Activated CD4-positive, CD25-positive, alpha-beta regulatory T cell treated with anti-CD3 and anti-CD28 coated beads, Interleukin-2, amount 50 U/mL, for 24 hours (primary cell): ENCODE measurements at regions not wholly inside any gene's neighbourhood (a gene's known extent, or its start where the extent isn't known, plus 50 kb on each side); places are given as distances from the start of the nearest gene placed in this dataset.

Experiments
- ATAC-seq, 2 donors: fragments of 150-1000 bp; cut with Tn5 transposase; one replicate each; pipeline ENCODE4 v1.10.0; 2021; ENCODE audit warnings: mild to moderate bottlenecking in 1 of 2, moderate library complexity in 1 of 2

DNA sequence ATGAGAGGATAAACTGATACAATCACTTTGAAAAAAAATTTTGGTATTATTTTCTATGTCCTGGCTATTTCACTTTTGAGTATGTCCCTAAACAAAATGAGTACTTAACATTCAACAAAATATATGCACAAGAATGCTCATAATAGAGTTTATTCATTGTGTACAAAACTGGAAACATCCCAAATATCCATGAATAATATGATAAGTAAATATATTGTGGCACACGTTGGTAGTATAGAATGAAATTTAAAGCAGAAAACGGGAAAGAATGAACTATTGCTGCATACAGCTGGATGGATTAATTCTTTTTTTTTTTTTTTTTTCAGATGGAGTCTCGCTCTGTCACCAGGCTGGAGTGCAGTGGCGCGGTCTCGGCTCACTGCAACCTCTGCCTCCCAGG, 725.2 kb downstream of the LTN1 start:
- no peak for ATAC-seq

DNA sequence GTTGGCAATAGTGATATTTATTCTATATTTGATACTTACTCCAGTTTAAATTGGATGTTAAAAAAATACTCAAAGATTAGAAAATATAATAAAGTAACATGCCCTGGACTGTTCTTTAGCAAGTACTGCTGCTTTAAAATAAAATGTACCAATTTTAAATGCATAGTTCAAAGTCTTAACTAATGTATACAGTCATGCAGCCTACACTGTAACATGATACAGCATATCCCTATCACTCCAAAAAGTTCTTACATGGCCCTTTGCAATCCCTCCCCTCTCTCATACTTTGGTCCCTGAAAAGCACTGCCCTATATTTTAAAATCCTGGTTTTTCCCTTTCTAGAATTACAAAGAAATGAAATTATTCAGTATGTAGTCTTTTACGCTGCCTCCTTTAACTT, 726.6 kb downstream of the LTN1 start:
- no peak for ATAC-seq

DNA sequence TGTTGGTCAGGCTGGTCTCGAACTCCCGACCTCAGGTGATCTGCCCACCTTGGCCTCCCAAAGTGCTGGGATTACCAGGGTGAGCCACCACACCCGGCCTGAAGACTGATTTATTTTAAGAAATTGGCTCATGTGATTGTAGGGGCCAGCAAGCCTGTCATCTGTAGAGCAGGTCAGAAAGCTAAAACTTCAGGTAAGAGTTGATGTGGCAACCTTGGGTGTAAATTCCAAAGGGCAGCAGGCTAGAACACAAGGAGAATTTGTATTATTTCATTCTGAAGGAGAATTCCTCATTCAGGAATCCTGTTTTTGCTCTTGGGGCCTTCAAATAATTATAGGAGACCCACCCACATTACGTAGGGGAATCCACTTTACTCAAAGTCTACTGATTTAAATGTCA, 728.7 kb downstream of the LTN1 start:
- no peak for ATAC-seq

DNA sequence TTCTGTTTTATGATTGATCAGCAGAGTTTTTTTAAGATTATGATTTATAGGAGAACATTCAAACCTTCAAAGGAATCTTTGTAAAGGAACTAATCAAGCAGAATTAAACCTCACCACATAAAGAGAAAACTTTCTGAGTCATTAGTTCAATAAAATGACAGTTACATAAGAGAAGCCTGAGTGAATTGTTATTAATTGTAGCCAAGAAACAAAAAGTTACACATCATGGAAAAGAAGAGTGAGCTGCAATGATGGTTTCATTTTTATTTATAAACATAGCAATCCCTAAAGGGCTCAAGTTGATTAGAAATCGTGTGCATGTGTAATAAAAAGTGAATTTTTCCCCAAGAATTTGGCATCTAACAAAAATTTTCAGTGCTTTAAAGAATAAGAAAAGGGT, 731.4 kb downstream of the LTN1 start:
- ATAC-seq, result no peak

DNA sequence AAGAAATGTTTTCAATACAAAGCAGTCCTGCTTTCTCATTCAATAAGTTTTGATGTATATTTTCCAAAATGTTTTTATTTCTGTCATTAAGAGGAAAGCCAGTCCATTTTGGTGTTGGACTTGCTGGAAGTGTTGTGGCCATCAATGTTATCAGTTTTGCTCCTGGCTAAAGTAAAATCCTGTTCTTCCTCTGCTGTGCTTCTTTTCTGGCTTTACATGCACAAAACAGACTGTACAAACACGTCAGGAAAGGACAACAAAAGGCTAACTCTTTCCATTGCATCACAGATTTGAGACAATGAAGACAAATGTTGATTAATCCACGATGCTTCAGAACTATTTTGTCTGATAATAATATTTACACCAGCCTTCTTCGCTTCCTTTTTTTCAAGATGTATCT, 735.4 kb downstream of the LTN1 start:
- ATAC-seq, result no peak

DNA sequence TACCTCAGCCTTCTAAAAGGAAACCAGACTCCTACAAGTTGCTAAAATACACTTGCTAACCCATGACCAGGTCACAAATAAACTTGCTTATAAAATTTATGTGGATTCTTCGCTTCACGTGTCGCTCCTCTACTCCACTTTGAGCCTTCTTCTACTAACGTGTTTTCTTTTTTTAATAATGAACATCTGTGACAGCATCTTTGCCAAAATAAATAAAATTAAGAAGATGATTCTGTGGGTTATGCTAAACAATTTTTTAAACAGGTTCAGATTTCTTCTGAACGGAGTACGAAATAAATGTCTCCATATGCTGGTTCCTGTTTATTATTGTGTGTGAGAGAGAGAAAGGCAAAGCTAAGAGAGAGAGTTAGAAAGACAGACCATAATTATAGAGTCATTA, 735.8 kb downstream of the LTN1 start:
- ATAC-seq, result no peak

DNA sequence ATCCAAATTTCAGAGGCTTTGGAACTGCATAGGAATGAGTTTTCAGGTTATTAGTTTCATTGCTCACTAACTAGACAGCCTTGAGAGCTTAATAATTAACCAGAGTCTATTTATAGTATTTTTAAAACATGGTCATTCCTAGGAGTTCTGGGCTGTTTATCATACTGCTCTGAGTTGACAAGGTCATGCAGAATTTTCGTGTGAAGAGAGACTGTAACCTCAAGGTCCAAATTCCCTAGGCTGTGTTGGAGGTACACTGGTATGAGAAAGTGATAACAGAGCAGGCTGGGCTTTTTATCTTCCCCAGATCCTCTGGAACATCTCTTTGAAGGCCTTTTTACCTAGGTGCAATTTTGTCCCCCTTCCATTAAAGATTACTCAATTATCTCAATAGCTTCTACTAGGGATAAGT, 736.3 kb downstream of the LTN1 start:
- ATAC-seq, result no peak

DNA sequence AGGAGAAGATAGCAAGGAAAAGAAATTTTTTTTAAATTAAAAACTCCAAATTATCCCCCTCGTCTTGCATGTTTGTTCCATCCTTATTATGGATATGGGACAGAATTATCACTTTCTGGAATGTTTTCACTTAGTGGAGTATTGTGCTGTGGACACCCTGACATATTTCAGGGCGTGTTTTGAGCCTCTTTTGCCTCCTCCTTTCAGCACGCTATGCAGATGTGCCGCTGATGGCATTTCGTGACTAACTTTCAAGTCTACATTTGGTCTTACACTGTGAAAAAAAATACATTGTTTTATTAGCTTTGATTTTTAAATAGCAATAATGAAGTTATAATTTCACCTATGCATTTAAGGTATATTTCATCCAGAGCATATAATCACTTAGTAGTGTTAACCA, 738.7 kb downstream of the LTN1 start:
- no peak for ATAC-seq

DNA sequence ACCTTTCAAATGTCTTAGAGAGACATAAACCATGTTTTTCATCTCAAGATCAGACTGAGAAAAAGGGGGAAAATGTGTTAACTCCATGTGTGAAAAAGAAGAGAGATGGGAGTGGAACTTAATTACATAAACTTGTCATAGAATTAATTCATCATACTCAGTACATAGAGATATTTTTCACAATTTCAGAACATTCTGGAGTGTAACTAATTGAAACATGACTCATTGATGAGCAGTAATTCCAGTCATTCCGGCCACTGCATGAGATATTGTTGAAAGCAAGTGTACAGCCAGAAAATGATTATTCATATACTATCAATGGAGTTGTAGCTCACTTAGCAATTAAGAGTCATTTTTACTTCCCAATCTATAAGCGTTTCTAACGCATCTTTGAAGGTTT, 739.3 kb downstream of the LTN1 start:
- ATAC-seq, result no peak

DNA sequence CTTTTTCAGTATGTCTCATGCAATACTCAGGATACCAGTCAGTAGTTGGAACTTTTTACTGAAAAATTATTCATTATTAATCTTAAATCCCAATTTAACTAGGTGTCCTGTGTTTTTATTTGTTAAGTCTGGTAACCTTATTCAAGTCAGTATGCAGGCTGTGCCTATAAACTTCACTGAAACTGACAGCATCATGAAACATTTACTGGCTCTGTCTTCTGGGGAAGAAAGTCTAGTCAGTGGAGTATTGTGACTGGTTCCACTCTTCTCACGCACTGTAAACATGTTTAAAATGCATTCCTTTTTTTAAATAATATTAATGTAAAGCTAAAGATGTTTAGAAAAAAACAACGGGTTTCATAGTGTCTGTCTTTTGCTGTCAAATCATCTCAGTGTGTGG, 739.7 kb downstream of the LTN1 start:
- ATAC-seq, result no peak

DNA sequence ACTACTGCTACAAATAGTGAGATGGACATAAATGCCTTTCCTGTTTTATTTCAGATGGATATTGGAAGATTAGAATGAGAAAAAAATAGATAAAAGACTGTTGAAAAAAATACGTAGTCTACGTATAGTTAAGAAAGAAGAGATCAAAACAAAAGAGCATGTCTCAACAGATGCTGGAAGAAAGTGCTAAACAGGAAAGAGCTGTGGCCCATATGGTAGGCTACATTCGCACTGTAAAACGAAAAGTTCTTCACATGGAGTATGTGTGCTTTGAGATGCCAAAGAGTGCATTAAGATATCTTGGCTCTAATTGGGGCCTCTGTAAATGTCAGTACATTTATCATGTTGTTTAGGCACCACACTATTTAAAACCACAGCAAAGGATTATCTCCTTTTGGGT, 741.7 kb downstream of the LTN1 start:
- no peak for ATAC-seq

DNA sequence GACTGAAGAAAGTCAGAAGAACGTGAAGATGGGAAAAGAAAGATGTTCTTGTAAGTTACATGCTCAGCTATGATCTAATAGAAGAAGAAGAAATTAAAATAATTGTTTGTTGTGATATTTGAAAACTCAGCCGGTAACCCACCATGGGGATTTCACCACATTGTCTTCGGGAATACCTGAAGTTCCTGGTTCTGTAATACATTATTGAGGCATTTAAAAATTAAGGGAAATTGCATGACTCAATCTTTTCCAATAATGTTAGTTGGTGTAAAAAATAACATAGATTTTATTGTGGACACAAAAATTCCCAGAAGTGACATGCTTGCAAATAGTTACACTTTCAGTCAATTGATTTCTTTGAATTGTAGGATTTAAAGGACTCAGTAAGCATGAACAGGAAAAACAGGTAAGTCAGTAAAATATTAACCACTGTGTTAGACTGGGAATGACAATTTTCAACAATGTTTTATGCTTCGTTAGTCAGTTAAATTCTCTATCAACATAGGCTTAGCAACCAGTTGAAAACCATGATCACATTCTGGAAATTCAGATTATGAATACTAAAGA, 745.1 kb downstream of the LTN1 start:
- ATAC-seq, result no peak

DNA sequence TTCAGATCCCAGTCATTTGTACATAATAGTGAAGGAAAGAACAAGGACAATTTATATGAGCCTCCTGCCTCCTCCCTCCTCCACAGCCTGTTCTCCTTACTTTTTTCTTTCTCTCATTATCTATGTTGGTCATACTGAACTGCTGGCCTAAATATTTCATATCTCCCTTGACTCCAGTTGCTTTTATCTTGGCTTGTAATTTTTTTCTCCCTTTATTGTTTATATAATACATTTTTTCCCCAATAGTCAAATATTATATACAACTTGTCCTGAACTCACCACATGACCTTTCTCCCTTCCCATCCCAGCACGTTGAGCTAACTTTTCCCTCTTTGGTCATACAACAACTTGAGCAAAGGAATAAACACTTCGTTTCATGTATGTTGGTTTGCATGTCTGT, 752.1 kb downstream of the LTN1 start:
- no peak for ATAC-seq

DNA sequence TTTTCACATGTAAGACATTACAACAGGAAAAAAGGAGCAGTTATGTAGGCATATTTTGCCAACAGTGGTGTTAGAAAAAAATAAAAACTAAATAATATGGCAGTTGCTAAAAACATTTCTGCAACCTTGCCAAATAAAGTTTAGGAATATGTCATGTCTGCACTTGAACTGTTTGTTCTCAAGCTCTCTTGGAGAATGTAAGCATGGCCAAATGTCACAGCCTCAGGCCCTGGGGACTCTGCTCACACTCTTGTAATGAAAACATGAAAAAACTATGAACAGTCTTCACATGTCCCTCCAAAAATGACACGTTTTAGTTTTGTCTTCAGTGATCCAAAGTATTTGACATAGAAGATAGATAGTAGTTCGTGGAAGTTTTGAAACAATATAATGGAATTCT, 753.3 kb downstream of the LTN1 start:
- no peak for ATAC-seq

DNA sequence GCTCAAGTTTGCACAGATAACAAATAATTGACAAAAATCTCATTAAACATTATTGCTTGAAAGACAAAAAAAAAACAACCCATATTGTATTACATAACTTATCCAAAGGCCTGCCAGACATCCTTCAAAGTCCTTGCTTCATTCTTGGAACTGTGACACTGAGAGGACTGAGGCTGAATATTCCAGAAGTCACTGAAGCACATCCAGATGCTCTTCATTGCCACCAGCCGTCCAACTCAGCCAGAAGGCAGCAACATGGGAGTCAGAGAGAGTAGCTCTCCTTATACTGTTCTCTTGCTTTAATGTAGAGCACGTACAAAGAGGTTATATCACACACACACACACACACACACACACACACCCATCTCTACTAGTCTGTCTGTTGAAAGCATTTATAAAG, 755.0 kb downstream of the LTN1 start:
- no peak for ATAC-seq

DNA sequence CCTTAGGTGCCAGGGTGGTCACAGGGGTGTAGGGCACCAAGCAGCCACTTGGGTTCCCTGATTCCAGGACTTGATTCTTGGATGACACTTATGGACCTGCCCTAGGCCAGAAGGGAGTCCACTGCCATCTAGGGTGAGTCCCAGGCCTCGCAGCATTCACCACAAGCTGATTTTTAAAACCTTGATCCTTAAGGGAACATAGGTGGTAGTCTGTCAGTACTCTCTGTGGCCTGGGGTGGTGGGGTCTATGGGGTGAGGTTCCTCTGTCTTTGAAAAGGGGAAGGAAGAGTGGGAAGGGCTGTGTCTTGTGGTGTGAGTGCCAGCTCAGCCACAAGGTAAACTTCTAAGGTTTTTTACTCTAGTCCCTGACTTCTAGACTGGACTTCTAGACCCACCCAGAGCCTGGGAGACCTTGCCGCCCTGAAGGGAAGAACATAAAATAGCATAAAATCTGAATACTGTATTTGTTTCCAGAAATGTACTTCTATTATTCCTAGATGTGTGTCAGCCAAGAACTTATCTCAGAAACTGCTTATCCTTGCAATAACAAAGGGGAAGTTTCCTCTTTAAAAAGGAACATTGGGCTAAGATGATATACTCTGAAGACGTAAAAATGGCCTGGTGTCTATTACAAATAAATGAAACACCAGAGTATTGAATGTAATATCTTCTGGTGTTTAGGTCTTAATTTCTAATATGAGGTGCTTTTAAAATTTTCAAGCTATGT, 757.3 kb downstream of the LTN1 start:
- ATAC-seq, result no peak

DNA sequence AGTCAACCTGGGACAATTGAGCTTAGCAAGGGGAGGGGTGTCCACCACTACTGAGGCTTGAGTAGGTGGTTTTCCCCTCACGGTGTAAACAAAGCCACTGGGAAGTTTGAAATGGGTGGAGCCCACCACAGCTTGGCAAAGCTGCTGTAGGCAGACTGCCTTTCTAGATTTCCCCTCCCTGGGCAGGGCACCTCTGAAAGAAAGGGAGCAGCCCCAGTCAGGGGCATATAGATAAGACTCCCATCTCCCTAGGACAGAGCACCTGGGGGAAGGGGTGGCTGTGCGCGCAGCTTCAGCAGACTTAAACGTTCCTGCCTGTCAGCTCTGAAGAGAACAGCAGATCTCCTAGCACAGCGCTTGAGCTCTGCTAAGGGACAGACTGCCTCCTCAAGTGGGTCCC, 758.4 kb downstream of the LTN1 start:
- ATAC-seq, result no peak

DNA sequence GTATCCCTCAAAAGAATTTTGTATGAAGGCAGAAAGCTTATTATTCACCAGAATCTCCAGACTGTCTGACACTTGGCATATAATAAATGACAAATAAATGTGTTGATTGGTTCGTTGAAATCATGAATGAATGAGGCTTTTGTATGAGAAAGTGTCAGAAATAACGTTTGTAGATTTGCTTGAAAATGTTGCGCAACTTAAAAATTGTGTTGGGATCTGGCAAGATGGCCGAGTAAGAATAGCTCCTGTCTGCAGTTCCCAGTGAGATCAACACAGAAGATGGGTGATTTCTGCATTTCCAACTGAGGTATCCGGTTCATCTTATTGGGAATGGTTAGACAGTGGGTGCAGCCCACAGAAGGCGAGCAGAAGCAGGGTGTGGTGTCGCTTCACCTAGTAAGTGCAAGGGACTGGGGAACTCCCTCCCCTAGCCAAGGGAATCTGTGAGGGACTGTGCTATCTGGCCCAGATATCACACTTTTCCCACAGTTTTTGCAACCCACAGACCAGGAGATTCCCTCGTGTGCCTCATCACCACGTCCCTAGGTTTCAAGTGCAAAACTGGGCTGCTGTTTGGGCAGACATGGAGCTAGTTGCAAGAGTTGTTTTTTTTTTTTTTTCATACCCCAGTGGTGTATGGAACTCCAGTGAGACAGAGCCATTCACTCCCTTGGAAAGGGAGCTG, 759.0 kb downstream of the LTN1 start:
- no peak for ATAC-seq

DNA sequence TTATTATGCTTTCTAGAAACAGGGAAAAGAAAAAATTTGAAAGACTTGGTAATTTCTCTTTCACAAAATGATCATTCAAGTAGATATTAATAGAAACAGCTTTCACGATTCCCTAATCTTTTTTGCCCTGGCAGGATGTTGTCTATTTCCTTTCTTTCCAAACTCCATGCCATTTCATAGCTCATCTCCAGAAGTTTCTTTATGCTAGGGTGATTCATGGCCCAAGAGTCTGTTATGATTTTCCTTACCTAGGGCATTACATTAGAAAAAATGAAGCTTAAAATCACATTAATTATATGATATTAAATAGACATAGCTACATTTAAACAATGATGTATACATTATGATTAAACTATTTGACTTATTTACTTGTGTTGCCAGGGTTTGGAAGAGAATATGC, 762.1 kb downstream of the LTN1 start:
- no peak for ATAC-seq

DNA sequence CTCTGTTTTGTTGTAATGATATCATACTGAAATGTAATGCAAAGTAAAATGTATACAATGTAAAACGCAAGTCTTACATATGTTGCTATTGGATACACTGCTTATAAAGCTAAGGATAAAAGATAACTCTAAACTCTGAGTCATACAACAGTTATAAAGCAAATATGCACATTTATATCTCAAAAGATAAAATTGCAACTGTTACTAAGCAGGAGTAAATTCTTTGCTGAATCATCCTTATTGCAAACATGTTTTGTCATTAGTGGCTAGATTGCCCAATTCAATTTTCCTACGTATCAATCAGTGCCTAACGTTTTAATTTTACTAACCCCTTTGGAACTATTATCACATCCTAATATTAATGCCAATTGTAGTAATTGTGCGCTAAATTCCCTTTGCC, 762.9 kb downstream of the LTN1 start:
- ATAC-seq, result no peak

DNA sequence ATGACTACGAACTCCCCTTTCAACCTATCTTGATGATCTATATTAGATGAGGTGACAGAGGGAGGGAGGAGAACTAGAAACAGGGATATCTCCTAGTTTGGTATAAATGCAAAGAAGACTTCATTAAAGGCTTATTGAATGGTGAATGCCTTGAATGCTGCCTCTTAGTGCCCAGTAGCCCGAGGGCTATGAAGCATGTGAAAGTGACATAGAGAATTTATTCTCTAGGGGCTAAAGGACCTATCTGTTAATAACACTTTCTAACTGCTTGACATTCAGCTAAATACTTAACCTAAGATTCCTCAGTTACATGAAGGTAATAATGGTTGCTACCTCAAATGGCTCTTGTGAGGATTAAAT, 764.1 kb downstream of the LTN1 start:
- ATAC-seq, result no peak

DNA sequence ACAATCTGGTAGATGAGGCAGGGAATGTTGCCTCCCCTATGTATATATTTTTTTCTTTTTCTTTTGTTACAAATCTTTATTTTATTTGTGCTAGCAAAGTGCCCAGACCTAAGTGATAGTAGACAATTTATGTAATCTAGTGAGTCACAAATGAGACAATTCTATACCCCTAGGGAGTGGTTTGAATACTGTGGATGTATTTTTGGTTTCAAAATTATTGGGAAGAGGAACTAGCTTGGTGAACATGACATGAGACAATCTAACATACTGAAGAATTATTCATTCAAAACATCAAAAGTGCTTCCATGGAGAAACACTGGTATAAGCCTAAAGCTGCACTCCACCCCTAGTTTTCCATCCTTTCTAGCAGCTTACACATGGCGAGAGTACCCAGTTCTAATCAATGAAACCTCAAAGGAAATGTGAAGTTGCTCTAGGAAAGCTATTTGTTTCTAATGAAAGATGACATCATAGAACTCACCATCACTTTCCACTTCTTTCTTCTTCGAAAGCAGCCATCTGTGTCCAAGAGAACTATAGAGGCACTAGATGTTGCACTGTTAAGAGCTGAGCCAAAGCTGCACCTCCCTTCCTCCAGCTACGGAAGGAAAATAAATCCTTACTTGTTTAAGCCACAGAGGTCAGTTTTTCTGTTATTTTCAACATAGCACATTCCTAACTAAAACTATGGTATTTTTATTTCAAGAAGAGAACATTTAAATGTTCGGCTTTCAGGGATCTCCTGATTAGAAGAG, 764.6 kb downstream of the LTN1 start:
- ATAC-seq, result no peak

DNA sequence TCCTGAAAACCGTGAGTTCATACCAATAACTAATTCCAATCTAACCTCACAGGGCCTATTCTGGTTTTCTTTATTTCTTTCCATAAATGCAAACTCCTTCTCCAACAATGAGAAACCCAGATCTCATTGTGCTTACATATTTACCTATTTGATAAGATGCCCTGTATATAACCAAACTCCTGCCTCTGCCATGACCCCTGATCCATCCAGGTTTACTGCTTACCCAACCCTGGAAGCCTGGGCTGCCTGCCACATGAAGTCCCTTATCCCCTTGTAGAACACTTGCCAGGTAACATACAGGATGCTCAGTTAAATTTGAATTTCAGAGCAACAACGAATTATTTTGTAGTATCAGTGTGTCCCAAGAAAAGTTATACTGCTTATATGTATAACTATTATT, 766.1 kb downstream of the LTN1 start:
- no peak for ATAC-seq

DNA sequence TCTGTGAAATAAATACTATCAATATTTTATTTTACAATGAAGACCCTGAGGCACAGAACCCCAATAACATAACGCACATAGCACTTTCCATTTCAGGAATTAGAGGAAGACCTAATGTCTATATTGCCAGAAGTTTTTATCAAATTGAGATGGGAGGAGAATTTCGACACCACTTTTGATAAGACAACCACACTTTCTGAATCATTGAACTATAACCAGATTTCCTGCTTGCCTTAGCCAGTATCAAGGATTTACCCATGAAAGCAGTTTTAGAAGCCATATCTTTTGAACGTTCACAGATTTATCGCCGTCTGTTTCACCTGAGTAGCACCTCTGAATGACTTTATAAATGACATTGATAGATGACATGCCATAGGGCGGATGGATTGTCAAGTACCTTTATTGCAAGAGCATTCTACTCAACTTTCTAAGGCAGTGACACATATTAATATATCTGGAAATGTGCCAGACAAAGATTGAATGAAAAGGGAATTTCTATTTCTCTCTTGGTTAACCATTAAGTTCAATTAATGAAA, 768.4 kb downstream of the LTN1 start:
- no peak for ATAC-seq
